ENCODE measurements at regions not wholly inside any gene's neighbourhood (a gene's known extent, or its start where the extent isn't known, plus 50 kb on each side); places are given as distances from the start of the nearest gene placed in this dataset.

DNA sequence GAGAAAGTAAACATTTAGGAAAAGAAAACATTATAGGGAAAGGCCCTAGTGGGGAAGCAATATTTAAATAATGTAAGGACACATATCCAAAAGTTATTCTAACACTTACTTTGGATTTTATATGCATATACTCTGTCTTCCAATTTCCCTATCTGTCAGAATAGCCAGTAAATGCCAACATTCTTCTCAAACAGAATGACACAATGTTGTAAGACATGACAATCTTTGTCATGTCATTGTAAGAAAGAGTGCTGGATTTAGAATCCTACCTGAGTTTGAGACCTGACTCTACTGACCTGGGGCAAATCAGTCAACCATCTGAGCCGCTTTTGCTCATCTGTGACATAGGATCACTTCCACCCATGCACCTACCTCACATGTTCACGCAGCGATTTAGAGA, 198.3 kb downstream of the PHLDA1 start:
- TF ChIP-seq, protein P1, sequence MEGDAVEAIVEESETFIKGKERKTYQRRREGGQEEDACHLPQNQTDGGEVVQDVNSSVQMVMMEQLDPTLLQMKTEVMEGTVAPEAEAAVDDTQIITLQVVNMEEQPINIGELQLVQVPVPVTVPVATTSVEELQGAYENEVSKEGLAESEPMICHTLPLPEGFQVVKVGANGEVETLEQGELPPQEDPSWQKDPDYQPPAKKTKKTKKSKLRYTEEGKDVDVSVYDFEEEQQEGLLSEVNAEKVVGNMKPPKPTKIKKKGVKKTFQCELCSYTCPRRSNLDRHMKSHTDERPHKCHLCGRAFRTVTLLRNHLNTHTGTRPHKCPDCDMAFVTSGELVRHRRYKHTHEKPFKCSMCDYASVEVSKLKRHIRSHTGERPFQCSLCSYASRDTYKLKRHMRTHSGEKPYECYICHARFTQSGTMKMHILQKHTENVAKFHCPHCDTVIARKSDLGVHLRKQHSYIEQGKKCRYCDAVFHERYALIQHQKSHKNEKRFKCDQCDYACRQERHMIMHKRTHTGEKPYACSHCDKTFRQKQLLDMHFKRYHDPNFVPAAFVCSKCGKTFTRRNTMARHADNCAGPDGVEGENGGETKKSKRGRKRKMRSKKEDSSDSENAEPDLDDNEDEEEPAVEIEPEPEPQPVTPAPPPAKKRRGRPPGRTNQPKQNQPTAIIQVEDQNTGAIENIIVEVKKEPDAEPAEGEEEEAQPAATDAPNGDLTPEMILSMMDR (IDR thresholded peaks at IDR 0.05): no peak
- TF ChIP-seq POLR2A (IDR thresholded peaks at IDR 0.05): no peak

All from vagina (tissue), 2 donors.